ENCODE measurements at regions not wholly inside any gene's neighbourhood (a gene's known extent, or its start where the extent isn't known, plus 50 kb on each side); places are given as distances from the start of the nearest gene placed in this dataset.
"Not testable (repeated sequence)": the region's sequence is repeated elsewhere in the genome, so short reads cannot be mapped to it uniquely, and the experiment has no call there.

- no peak for DNase-seq (ENCODE audit: low read depth)
Measured at GRCh38 chr7:82625377-82625776, 181.8 kb upstream of the CACNA2D1 start.

- no peak for DNase-seq (ENCODE audit: low read depth)
Measured at GRCh38 chr7:82624965-82625364, 181.4 kb upstream of the CACNA2D1 start.

- DNase-seq (ENCODE audit: low read depth), result peak; percentile 64
Measured at GRCh38 chr7:82624337-82624736, 180.8 kb upstream of the CACNA2D1 start.

GRCh38 chr7:82623812-82624211 is 180.2 kb upstream of the CACNA2D1 start:
- no peak for DNase-seq (ENCODE audit: low read depth)

- DNase-seq (ENCODE audit: low read depth), result no peak
Measured at GRCh38 chr7:82617156-82617555, 173.6 kb upstream of the CACNA2D1 start.

GRCh38 chr7:82616059-82616728 is 172.6 kb upstream of the CACNA2D1 start:
- DNase-seq (ENCODE audit: low read depth), result no peak

- no peak for DNase-seq (ENCODE audit: low read depth)
Measured at GRCh38 chr7:82615527-82615926, 171.9 kb upstream of the CACNA2D1 start.

- no peak for DNase-seq (ENCODE audit: low read depth)
Measured at GRCh38 chr7:82609746-82610145, 166.2 kb upstream of the CACNA2D1 start.

- DNase-seq (ENCODE audit: low read depth), result peak; percentile 25
Measured at GRCh38 chr7:82605247-82605864, 161.8 kb upstream of the CACNA2D1 start.

- no peak for DNase-seq (ENCODE audit: low read depth)
Measured at GRCh38 chr7:82602066-82602465, 158.5 kb upstream of the CACNA2D1 start.

- no peak for DNase-seq (ENCODE audit: low read depth)
Measured at GRCh38 chr7:82600531-82600930, 157.0 kb upstream of the CACNA2D1 start.

GRCh38 chr7:82599895-82600294 is 156.3 kb upstream of the CACNA2D1 start:
- DNase-seq (ENCODE audit: low read depth), result no peak

GRCh38 chr7:82598958-82599357 is 155.4 kb upstream of the CACNA2D1 start:
- peak; percentile 47 for DNase-seq (ENCODE audit: low read depth)

- not testable (repeated sequence) for DNase-seq (ENCODE audit: low read depth)
Measured at GRCh38 chr7:82595795-82596194, 152.2 kb upstream of the CACNA2D1 start.

- DNase-seq (ENCODE audit: low read depth), result no peak
Measured at GRCh38 chr7:82595176-82595575, 151.6 kb upstream of the CACNA2D1 start.

GRCh38 chr7:82594665-82595064 is 151.1 kb upstream of the CACNA2D1 start:
- no peak for DNase-seq (ENCODE audit: low read depth)

- DNase-seq (ENCODE audit: low read depth), result peak; percentile 50
Measured at GRCh38 chr7:82593780-82594179, 150.2 kb upstream of the CACNA2D1 start.

- DNase-seq (ENCODE audit: low read depth), result no peak
Measured at GRCh38 chr7:82592416-82592815, 148.8 kb upstream of the CACNA2D1 start.

- DNase-seq (ENCODE audit: low read depth), result no peak
Measured at GRCh38 chr7:82579047-82579446, 135.5 kb upstream of the CACNA2D1 start.

GRCh38 chr7:82578430-82578829 is 134.9 kb upstream of the CACNA2D1 start:
- DNase-seq (ENCODE audit: low read depth), result peak; percentile 13

- DNase-seq (ENCODE audit: low read depth), result peak; percentile 77
Measured at GRCh38 chr7:82572195-82572880, 128.8 kb upstream of the CACNA2D1 start.

- not testable (repeated sequence) for DNase-seq (ENCODE audit: low read depth)
Measured at GRCh38 chr7:82571047-82571446, 127.5 kb upstream of the CACNA2D1 start.

- DNase-seq (ENCODE audit: low read depth), result no peak
Measured at GRCh38 chr7:82567841-82568240, 124.3 kb upstream of the CACNA2D1 start.
